Activated CD8-positive, alpha-beta T cell treated with anti-CD3 and anti-CD28 coated beads for 36 hours (primary cell): ENCODE measurements at regions not wholly inside any gene's neighbourhood (a gene's known extent, or its start where the extent isn't known, plus 50 kb on each side); places are given as distances from the start of the nearest gene placed in this dataset.

Experiments
- ATAC-seq: fragments of 200-7000 bp; cut with Tn5 transposase; one replicate; pipeline ENCODE4 v1.10.0; 2021; ENCODE audit warnings: mild to moderate bottlenecking, moderate library complexity
- CTCF ChIA-PET: fragments of 350-600 bp; sonication (Branson Sonifier 250); formaldehyde crosslinking; loops from one replicate; lab custom pipeline; 2021; ENCODE audit warnings: antibody characterized with exemption; lab: Charles Lee
- POLR2A ChIA-PET: fragments of 350-600 bp; sonication (Branson Sonifier 250); formaldehyde crosslinking; loops from one replicate; lab custom pipeline; 2021; ENCODE audit warnings: antibody characterized with exemption; lab: Charles Lee
- DNase-seq: peaks from one replicate; pipeline ENCODE4 v3.0.0-alpha.2; 2020
- H3K27ac Mint-ChIP-seq: one replicate; pipeline ENCODE4 v1.8.0; 2021; ENCODE audit warnings: mild to moderate bottlenecking, mixed read lengths
- H3K27me3 Mint-ChIP-seq: one replicate; pipeline ENCODE4 v1.8.0; 2021; ENCODE audit warnings: mixed read lengths
- H3K36me3 Mint-ChIP-seq: one replicate; pipeline ENCODE4 v1.8.0; 2021; ENCODE audit warnings: low read depth, mixed read lengths
- H3K4me1 Mint-ChIP-seq: one replicate; pipeline ENCODE4 v1.8.0; 2021; ENCODE audit warnings: low read depth, mixed read lengths
- H3K4me3 Mint-ChIP-seq: one replicate; pipeline ENCODE4 v1.8.0; 2021; ENCODE audit warnings: mild to moderate bottlenecking, moderate library complexity, mixed read lengths
- H3K9me3 Mint-ChIP-seq: one replicate; pipeline ENCODE4 v1.8.0; 2021; ENCODE audit warnings: mixed read lengths
- CTCF ChIP-seq: fragments of 200-600 bp; IDR thresholded peaks from one replicate; pipeline ENCODE4 v1.8.0; 2022; ENCODE audit warnings: antibody characterized with exemption, mild to moderate bottlenecking
- intact Hi-C: fragments of 100-400 bp; cut with micrococcal nuclease; formaldehyde crosslinking; loops from one replicate; pipeline ENCODE4 v1.10.0; 2022

DNA sequence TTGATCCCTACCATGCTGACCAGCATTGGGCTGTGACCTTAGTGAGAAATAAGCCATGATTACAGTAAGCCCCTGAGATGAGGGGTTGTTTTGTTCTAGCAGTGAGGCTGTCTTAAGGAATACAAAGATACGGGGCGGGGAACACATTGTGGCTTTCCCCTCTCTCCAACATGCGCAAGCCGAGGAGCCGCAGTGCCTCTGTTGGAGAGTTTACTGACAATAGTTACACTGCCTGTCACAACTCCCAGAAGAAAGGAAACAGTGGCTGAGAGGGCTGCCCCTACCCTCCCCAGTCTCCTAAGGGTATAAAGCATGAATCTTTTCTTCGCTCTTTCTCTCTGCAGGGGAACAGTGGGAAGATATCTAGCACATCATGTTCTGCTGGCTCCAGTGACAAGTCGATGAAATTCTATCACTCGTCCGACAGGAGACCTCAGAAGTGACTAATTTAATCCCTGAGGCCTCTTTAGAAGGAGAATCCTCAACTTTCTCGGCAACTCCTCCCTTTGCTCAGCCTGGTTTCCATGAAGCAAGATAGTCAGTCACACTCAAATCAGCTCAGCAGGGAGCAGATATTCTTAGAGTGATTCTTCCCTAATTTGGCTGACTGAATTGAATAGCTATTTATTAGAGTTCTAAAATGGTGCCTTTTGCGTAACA is 409.0 kb upstream of the PROK2 start:
- Mint-ChIP-seq H3K9me3 (peaks cover 6% of the 10 kb centered on the region), H3K4me3 (no peak overlapping the region), H3K27me3 (peaks cover 1% of the 10 kb centered on the region), H3K27ac (no peak overlapping the region), H3K4me1 (no peaks in the 10 kb centered on the region), H3K36me3 (no peaks in the 10 kb centered on the region)
- ATAC-seq (no peak), DNase-seq (no peak)
- intact Hi-C loops, result no loop called here
- ChIA-PET CTCF (interaction anchor here (0.9 kb wide), 1 partner anchor 22 kb away, joined by 3 read pairs; no protein-coding TSS in a partner anchor), POLR2A (interaction anchor here (0.6 kb wide), 1 partner anchor 553 kb away, joined by 3 read pairs; no protein-coding TSS in a partner anchor)
- TF ChIP-seq CTCF, result no peak

GRCh38 chr3:72192572-72192971 is 407.6 kb upstream of the PROK2 start:
- CTCF ChIA-PET, result no interaction called here
- POLR2A ChIA-PET, result no interaction called here

GRCh38 chr3:72191209-72191960 is 406.4 kb upstream of the PROK2 start:
- H3K27me3 Mint-ChIP-seq, result peaks cover 3% of the 10 kb centered on the region
- H3K36me3 Mint-ChIP-seq, result no peaks in the 10 kb centered on the region
- H3K9me3 Mint-ChIP-seq, result peaks cover 6% of the 10 kb centered on the region
- no peak for ATAC-seq
- TF ChIP-seq CTCF, result no peak
- no peak for DNase-seq
- intact Hi-C loops, result no loop called here
- ChIA-PET POLR2A (no interaction called here), CTCF (no interaction called here)
- no peak overlapping the region for H3K4me3 Mint-ChIP-seq
- no peak overlapping the region for H3K27ac Mint-ChIP-seq
- peaks cover 5% of the 10 kb centered on the region for H3K4me1 Mint-ChIP-seq

More at GRCh38 chr3:72192572-72192971, 407.6 kb upstream of the PROK2 start:
- TF ChIP-seq CTCF, result no peak
- H3K27ac Mint-ChIP-seq, result no peak overlapping the region
- H3K4me1 Mint-ChIP-seq, result no peaks in the 10 kb centered on the region
- intact Hi-C loops, result no loop called here
- H3K4me3 Mint-ChIP-seq, result no peak overlapping the region
- no peak for DNase-seq
- peaks cover 6% of the 10 kb centered on the region for H3K9me3 Mint-ChIP-seq
- peaks cover 3% of the 10 kb centered on the region for H3K27me3 Mint-ChIP-seq
- no peaks in the 10 kb centered on the region for H3K36me3 Mint-ChIP-seq
- no peak for ATAC-seq

DNA sequence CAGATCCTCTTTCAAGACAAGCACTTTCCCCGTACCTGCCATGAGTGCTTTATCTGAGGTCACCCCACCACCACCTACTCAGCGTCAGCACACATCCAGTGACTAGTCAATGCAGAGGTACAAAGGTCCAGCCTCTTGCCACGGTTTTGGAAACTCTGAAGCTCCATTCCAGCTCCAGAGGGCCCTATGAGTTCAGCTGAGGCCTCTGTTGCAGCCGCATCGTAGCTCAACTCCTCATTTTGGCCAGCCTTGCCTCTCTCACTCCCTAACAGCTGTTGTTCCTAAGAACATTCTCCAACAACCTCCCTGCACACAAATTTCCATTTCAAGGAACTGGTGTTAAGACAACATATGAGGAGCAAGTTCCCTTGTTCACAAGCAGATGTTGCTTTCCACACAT is 405.1 kb upstream of the PROK2 start:
- no peak for TF ChIP-seq CTCF
- ATAC-seq (no peak), DNase-seq (no peak)
- POLR2A ChIA-PET, result no interaction called here
- Mint-ChIP-seq H3K4me3 (no peak overlapping the region), H3K36me3 (no peaks in the 10 kb centered on the region), H3K9me3 (peaks cover 6% of the 10 kb centered on the region), H3K27ac (no peak overlapping the region), H3K27me3 (peaks cover 3% of the 10 kb centered on the region), H3K4me1 (peaks cover 10% of the 10 kb centered on the region)
- CTCF ChIA-PET, result no interaction called here
- intact Hi-C loops, result no loop called here

GRCh38 chr3:72189339-72189738 is 404.4 kb upstream of the PROK2 start:
- Mint-ChIP-seq H3K4me1 (peaks cover 10% of the 10 kb centered on the region), H3K9me3 (peaks cover 6% of the 10 kb centered on the region), H3K4me3 (no peak overlapping the region), H3K36me3 (no peaks in the 10 kb centered on the region), H3K27ac (no peak overlapping the region), H3K27me3 (peaks cover 3% of the 10 kb centered on the region)
- CTCF ChIA-PET, result no interaction called here
- intact Hi-C loops, result no loop called here
- POLR2A ChIA-PET, result no interaction called here
- DNase-seq (no peak), ATAC-seq (no peak)
- TF ChIP-seq CTCF, result no peak
